ENCODE measurements at regions not wholly inside any gene's neighbourhood (a gene's known extent, or its start where the extent isn't known, plus 50 kb on each side); places are given as distances from the start of the nearest gene placed in this dataset.
"Not testable (repeated sequence)": the region's sequence is repeated elsewhere in the genome, so short reads cannot be mapped to it uniquely, and the experiment has no call there.

DNA sequence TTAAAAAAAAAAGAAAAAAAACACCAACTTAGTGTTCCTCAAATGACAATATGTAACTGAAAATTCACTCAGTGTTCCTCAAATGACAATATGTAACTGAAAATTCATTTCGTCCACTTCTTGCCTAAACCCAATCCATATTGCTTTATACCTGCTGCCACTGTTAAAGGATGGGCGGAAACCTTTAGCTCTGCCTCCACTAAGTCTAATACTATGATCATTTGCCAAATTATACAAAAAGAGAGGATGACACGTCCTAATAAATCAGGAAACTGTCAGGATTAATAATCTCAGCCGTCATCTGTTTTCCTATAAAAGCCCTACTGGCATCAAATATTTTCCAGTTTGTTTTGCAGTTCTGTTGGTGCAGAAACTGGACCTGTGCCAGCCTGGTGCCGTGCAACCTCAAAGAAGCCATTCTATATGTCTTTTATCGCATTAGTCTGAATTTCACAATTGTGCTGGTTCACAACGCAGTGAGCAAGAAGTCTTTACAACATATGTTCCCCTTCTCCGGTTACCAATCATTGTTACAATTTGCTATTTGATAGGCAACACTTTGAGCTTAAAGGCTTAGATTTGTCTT is 160.4 kb upstream of the KCNH8 start:
- peak; percentile 12 to 22 for DNase-seq

GRCh38 chr3:18987070-18987469 is 161.2 kb upstream of the KCNH8 start:
- DNase-seq, result no peak

DNA sequence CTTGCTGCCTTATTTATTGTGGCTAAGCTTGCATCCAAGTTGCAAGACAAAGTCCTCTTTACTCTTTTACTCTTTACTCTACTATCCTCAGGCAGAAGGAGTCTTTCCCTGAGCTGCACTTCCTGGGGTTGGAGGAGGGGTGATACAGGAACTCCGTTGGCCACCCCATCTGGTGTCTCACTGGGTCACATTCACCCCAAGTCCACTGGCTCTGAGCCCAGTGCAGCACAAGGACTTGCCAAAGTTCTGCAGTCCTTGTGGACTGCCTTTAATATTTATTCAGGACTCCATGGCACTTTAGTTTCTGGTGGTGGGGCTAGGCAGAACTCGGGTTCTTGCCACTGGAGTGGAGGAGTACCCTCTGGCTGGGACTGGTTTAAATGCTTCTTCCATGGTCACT is 165.4 kb upstream of the KCNH8 start:
- no peak for DNase-seq

GRCh38 chr3:18976102-18976501 is 172.2 kb upstream of the KCNH8 start:
- not testable (repeated sequence) for DNase-seq

DNA sequence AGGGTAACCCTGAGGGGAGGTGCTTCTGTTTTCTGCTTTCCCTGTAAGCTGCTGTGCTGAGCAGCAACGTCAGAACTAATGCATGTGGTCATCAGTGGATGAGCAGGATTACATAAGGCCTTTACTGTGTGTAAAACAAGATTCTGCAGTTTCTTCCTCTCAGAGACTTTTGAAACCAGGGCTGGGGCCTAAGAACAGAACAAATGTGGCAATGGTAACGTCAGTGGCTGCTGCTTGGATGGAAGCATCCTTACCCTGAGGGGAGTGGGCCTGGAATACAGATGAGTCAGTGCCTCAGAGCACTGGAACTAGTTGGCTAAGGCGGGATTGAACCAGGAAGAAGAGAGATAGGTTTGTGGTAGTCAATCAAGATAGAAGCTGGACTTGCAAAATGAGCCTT is 180.2 kb upstream of the KCNH8 start:
- no peak for DNase-seq

GRCh38 chr3:18965781-18966180 is 182.5 kb upstream of the KCNH8 start:
- no peak for DNase-seq

DNA sequence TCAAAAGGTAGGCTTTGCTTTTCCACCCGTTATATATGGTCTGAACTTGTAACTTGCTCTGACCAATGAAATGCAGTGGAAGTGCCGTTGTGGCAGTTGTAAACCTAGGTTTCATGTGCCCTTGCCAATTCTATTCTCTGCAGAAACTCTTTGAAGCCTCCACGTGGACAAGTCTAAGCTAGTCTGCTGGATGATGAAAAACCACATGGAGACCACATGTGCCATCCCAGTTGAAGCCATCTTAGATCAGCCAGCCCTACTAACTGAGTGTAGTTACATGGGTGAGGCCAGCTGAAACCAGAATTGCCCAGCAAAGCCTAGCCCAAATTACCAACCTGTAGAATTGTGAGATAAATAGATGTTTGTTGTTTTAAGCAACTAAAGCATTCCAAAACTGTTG is 183.7 kb upstream of the KCNH8 start:
- no peak for DNase-seq

DNA sequence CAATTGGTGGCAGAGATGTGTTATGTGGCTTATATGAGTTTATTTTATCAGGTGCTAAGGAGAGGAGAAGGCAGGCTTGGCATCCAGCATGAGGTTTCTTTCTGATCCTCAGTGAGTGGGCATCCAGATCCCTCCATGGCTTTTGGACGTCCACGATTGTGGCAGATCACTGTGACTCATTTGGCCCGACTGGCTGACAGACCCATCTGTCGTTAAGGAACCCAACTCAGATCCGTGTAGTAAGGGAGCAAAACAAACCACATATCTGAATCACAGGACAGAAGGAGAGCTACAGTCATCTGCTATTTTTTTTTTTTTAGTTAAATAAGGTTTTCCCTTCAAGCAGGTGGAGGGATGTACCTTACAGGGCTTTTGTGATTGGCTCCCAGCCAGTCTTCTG is 197.0 kb upstream of the KCNH8 start:
- DNase-seq, result no peak

GRCh38 chr3:18946524-18946923 is 201.8 kb upstream of the KCNH8 start:
- no peak for DNase-seq

DNA sequence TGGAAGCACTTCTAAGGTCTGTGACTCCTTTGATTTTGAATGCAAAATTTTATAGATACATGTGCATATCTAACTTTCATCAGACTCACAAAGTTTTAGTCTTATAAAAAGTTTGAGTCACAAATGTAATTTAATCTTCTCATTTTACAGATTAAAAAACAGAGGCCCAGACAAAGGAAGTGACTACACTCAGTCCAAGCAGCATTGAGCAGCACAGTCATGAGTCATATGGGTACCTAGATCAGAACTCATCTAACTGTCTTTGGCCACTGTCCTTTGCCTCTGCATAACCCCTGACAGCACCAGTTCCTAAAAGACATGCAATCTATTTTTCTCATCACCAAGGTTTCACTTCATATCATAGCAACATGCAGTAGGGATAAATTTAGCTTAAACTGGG is 210.7 kb upstream of the KCNH8 start:
- DNase-seq, result no peak

DNA sequence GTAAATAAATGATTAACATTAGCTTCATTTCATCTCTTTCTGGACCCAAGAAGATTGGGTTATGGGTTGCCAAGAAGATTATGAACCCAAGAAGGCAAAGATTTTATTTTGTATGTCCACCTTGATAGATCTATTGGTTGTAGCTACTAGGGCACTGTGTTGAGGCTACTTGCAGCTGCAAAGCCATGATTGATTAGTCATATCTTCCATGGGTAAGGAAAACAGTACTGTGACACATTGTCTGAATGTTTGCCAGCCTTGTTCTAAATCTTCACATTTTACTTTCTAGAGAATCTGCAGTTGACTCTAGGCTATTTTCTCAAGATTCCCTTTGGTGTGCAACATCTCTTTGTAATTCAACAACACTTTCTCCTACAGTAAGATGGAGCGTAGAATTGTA is 229.2 kb upstream of the KCNH8 start:
- DNase-seq, result no peak

DNA sequence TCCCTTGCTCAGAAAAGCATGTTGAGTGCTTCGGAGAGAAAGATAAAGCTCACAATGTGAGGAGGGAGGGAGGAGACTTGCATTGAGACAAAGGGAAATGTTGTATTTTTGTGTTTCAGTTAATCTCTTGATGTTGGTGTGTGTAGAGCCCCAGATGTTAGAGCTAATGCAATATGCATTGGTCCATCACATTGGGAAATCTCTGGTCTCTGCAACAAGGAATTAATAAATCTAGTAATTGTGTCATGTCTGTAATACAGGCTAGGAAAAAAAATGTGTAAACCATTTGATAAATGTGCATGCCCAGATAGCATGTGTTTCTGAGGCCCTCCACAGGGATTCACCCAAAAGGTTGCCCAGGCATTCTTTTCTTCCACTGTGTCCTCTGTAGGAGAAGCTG is 230.4 kb upstream of the KCNH8 start:
- no peak for DNase-seq

DNA sequence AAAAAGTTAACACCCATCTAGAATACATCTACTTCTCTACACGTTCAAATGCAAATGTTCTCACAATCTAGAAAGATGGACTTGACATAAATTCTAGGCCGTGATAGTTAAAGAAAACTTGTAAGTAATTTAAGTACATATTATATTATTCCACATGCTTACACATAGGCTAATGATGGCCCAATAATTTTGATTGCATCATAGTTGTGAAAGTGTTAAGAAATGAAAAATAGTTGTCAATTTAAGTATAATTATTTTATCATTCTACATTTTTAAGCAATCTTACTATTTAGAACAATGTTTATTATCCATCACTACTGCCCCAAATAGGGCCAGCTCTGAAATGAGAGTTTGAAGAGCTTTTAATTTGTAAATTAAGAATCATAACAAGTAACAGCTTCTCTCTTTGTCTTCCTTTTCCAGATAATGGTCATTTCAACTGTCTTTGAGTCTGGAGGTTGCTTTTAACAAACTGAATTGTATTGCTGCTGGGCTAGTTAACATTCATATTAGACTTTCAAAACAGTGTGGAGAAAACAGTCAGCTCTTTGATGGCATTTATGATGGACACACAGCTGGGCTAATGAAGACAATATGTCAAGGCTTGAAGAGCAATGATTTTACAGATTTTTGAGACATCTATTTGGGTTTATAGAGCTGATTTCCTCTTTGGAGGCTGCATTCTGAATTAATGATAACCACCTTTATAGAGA is 246.1 kb upstream of the KCNH8 start:
- no peak for DNase-seq

DNA sequence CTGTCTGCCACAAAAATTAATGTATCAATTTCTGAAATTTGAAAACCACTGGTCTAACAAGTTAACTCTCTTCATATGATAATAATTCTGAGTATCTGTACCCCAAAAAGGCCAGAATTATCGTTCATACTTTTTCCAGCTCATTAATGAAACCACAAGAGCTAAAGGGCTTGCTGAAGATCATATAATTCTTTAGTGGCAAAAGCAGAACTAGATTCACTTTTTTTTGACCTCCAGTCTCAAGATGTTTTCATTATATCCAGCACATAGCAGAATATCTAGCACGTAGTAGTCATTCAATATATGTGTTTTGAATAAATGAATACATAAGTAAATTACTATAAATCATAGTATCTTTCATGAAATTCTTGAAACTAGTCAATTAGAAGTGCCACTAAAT is 246.7 kb upstream of the KCNH8 start:
- no peak for DNase-seq

GRCh38 chr3:18900994-18901393 is 247.3 kb upstream of the KCNH8 start:
- DNase-seq, result no peak

DNA sequence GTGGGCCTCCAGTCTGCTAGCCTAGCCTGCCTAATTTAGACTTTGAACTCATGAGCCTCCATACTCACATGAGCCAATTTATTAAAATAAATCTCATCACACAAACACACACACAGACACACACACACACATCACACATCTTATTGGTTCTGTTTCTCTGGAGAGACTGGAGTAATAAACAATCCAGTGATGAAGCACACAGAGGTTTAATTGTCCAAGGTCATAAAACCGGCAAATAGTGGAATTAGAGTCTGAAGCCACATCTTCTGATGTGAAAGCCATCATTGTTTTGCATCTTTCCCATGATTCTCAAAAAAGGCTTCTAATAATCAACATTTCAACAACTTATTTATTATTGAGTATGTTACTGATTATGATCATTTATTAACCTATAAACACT is 249.4 kb upstream of the KCNH8 start:
- DNase-seq, result no peak

GRCh38 chr3:18892756-18893155 is 255.6 kb upstream of the KCNH8 start:
- no peak for DNase-seq

- DNase-seq, result no peak
Observed at GRCh38 chr3:18892047-18892446, 256.3 kb upstream of the KCNH8 start.

- no peak for DNase-seq
Observed at GRCh38 chr3:18891641-18892040, 256.7 kb upstream of the KCNH8 start.

DNA sequence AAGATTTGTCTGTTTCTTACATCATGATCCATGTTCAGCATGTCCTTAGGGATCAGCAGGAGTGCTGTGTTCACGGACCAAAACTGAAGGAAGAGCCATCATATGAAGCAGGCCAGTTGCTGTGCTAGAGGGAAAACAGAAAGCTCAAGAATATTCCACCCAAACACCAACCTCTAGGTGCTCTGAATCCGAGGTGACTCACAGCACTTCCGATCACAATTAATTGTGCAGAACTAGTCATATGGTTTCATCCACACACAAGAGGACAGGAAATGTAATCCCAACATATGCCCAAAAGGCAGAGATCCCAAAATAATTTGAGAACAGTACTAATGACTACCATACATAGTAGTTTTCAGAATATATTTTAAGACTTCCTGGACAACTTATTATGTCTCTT is 257.9 kb upstream of the KCNH8 start:
- no peak for DNase-seq

- DNase-seq, result no peak
Observed at GRCh38 chr3:18888819-18889218, 259.5 kb upstream of the KCNH8 start.

- DNase-seq, result no peak
Observed at GRCh38 chr3:18888370-18888769, 259.9 kb upstream of the KCNH8 start.

- no peak for DNase-seq
Observed at GRCh38 chr3:18886331-18886730, 262.0 kb upstream of the KCNH8 start.

- no peak for DNase-seq
Observed at GRCh38 chr3:18885612-18886011, 262.7 kb upstream of the KCNH8 start.

DNA sequence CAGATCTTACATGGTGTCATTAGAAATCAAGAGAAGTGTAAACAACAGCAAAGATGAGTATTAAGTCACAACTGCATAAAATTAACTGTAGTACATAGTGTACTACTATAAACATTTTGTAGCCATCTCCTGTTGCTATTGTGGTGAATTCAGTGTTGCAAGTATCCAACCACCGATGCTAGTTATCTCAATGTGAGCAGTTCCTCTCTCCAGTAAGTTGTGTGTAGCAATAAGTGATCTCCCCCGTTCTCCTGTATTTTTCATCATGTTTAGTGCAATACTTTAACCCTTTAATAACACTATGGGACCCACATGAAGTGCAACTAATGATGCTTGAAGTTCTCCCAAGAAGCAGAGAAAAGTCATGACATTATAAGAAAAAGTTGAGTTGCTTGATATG is 264.7 kb upstream of the KCNH8 start:
- no peak for DNase-seq
